ENCODE measurements at regions not wholly inside any gene's neighbourhood (a gene's known extent, or its start where the extent isn't known, plus 50 kb on each side); places are given as distances from the start of the nearest gene placed in this dataset.

DNA sequence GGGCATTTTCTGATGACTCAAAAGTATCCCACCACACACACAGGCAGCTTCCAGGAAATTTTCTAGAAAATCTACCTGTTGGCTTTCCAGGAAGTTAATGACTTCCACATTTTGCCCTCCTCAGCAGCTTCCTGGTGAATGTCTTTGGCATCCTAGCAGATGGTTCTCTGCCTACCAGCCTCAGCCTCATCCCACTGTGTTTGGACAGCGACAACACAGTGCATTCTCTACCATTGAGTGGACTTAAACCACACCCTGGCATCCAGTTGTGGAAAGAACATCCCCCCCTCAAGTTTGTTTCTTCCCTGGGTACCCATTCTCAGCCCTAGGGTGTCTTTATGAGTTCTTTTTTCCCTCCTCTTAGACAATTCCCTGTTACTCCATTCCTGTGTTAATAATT lies 50.8 kb upstream of the GADL1 start:
- DNase-seq (ENCODE audit: low read depth) = no peak

DNA sequence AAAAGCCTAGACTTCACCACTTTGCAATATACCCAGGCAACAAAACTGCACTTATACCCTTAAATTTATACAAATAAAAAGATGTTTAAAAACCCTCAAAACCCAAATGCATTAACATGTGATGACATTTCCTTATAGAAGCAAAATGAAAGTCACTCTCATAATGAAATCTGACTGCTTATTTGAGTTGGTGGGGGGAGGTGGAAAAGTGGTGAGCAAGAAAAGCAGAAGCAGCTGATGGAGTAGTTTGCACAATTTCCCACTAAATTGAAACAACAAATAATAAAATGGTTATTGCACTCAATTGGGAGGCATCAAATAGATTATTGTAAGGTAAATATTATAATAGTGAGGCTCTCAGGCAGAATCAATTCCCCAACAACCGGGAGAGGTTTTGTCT lies 54.0 kb upstream of the GADL1 start:
- no peak for DNase-seq (ENCODE audit: low read depth)

DNA sequence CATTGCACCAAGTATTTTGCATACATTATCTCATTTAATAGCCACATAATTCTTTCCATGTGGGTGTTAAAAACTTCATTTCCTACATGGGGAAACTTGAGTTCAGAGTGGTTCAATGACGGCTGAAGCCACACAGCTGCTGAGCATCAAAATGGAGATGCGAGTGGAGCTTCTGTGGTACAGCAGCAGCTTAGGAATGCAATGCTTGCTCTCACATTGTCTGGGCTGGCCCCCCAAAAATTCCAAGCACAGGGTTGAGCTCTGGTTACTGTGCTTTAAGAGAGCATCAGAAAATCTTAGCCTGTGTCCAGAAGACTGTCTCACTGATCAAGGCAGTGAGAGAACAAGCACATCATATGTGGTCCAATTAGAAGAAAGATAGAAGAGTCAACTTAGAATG lies 57.4 kb upstream of the GADL1 start:
- no peak for DNase-seq (ENCODE audit: low read depth)

DNA sequence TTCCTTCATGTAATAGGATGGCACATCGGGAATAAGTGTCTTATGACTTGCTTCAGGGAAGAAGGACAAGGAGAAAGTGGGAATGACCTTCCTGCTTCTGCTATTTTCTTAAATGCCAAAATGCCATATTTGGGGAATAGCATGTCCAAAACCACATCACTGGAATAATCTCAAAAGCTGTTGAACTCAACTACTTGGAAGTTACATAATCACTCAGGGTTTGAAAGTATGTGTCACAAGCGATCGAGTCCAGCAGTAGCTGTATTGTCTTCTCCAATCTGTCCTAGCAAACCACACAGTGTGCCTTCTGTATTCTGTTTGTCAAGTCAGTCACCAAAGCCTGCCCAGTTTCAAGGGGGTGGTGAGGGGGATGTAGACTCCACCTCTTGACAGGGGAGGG lies 58.3 kb upstream of the GADL1 start:
- DNase-seq (ENCODE audit: low read depth) = no peak

DNA sequence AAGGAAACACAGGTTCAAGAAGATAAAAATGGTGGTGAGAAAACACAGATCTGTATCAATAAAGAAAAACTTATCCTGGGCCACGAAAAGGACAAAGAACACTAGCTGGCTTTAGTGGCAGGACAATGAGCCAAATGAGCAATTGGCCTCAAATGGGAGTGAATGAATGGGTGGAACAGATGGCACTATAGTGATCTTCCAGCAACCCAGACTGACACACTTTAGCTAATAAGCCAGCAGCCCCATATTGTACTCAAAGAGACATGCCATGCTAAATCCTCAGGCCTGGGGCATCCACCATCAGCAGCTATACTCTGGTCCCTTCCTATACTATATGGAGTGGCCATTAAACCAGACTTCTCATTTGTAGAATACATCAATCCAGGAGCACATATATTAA lies 60.0 kb upstream of the GADL1 start:
- DNase-seq (ENCODE audit: low read depth) = no peak

DNA sequence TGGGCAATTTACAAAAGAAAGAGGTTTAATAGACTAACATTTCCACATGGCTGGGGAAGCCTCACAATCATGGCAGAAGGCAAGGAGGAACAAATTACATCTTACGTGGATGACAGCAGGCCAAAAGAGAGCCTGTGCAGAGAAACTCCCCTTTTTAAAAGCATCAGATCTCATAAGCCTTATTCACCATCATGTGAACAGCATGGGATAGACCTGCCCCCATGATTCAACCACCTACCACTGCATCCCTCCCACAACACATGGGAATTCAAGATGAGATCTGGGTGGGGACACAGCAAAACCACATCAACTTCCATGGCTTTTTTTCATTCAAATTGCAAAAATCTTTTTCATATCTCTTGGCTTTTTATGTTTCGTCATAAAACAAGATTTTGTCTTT lies 67.6 kb upstream of the GADL1 start:
- DNase-seq (ENCODE audit: low read depth) = no peak

DNA sequence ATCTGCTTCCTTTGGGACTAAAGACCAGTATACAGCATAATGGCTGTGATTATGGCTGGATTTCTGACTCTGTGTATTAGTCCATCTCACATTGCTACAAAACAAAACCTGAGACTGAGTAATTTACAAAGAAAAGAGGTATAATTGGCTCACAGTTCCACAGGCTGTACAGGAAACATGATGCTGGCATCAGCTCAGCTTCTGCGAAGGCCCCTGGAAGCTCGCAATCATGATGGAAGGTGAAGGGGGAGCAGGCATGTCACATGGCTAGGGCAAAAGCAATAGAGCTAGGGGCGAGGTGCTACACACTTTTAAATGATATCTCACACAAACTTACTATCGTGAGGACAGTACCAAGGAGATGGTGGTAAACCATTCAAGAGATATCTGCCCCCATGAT lies 68.0 kb upstream of the GADL1 start:
- DNase-seq (ENCODE audit: low read depth) = no peak

DNA sequence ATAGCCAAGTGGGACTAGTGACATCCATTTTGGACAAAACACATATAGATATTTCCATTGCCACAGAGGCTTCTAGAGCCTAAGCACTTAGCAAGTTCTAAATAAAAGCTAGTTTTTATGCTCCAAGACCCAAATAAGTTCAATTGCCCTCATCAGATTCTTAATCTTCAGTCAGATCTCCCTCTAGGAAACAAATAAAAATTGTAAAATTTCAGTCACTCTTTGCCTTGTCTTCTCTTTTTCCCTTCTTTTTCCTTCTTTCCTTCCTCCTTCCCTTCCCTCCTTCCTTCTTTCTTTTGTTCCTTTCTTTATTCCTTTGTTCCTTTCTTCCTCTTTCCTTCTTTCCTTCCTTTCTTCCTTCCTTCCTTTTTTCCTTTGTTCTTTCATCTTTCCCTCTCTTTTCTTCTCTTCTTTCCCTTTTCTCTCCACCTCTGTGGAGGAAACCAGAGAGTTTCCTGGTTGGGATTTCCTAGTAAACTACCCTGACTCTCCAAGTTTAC lies 68.8 kb upstream of the GADL1 start:
- no peak for DNase-seq (ENCODE audit: low read depth)

DNA sequence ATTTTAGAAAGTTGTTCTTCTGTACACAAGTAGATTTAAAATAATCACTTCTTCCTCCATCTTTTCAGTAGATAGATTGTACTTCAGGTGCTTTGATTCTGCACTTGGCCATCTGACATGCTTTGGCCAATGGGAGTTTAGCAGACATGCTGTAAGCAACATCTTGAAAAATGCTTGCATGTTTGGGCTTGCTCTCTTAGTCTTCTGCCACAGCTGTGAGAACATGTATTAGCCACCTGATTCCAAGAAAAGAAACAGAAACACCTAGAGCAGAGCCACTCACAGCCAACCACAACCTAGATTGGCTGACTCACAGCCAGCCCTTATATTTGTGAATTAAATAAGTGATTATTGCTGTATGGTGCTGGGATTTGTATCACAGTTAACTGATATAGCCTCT lies 70.2 kb upstream of the GADL1 start:
- no peak for DNase-seq (ENCODE audit: low read depth)

DNA sequence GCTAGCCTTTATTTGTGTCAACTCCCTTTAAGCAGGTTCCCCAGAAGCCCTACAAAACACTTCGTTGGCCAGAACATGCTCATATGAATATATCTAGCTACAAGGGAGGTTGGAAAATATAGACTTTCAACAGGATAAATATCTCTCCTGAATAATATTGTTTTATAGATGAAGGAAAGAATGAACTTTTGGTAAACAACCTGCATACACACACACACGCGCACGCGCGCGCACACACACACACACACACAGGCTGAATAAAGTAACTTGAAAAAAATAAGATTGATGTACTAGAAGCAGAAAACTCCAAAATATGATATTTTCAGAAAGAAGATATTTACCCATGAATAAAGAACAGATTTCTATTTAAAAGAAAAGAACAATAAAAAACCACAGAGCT lies 72.4 kb upstream of the GADL1 start:
- no peak for DNase-seq (ENCODE audit: low read depth)

DNA sequence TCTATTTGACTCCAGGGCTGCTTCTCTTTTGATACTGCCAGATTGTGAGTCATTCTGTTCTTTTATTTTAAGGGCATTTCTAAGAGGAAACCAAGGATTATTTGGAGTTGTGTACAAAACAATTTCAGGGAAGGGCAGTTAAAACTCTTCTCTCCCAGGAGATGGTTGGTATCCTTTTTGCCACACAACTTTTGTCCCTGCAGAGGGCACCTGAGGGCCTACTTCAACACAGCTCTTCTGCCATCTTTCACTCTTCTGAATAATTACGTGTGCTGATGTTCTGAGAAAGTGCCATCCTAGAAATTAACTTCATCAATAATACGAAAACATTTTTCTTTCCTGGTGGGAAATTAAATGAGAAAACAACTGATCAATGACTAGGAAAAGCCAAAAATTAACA lies 75.7 kb upstream of the GADL1 start:
- no peak for DNase-seq (ENCODE audit: low read depth)

DNA sequence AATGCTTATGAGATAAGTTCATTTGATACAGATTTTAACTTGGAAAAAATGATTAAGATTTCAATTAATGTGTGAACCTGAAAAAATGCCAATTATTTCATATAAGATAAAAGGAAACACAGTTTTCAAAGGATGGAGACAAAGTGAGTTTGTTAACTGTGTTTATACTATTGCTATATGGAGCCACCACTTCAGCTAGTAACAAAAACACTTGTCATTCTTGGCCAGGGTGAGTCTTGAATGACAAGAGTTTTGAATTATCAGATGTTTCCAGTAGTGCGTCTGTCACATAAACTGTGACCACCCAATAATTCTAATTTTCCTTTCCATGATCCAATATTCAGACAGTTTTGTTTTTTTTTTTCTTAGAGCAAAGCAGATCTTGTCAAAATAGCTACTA lies 78.0 kb upstream of the GADL1 start:
- no peak for DNase-seq (ENCODE audit: low read depth)

DNA sequence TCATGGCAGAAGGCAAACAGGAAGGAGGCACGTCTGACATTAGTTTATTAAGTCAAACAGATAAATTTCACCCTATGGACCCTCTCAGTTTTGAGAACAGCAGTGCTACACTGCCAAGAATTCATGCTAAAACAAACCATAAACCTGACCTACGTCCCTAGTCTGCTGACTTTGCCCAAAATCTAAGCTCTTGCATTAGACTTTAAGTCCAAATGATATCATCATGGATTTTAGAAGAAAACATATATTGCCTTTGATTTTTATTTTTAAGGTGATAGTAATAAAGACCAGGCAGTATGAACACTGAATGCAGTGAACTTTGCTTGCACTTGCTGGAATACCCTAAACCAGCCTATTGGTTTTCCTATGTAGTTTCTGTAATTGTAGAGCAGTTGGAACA lies 79.6 kb upstream of the GADL1 start:
- no peak for DNase-seq (ENCODE audit: low read depth)

DNA sequence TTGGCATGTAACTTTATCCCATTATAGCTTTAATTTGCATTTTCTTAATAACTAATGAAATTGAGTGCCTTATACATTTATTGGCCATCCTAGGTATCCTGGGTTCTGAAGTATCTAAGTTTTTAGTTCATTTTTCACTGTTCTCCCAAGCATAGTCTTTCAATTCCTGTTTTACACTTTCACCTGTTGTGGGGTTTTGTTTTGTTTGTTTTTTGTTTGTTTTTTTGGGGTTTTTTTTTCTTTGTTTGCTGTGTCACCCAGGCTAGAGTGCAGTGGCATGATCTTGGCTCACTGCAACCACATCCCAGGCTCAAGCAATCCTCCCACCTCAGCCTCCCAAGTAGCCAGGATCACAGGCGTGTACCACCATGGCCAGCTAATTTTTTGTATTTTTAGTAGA lies 83.1 kb upstream of the GADL1 start:
- DNase-seq (ENCODE audit: low read depth) = no peak

DNA sequence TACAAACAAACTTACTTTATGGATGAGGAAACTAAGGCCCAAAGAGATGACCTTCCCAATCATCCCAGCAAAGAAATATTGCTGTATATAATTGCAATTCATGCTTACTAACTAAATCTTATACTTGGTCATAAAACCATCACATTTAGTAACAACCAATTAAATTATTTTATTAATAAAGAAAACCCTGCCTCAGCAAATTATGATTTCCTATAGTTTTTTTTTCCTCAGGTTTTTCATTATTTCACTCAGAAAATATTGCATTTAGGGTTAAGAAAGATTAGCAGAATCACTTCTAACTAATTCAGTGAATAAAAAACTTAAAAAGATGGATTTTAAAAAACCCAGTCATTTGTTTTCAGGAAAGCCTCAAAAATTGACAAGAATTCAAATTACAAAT lies 86.5 kb upstream of the GADL1 start:
- no peak for DNase-seq (ENCODE audit: low read depth)

DNA sequence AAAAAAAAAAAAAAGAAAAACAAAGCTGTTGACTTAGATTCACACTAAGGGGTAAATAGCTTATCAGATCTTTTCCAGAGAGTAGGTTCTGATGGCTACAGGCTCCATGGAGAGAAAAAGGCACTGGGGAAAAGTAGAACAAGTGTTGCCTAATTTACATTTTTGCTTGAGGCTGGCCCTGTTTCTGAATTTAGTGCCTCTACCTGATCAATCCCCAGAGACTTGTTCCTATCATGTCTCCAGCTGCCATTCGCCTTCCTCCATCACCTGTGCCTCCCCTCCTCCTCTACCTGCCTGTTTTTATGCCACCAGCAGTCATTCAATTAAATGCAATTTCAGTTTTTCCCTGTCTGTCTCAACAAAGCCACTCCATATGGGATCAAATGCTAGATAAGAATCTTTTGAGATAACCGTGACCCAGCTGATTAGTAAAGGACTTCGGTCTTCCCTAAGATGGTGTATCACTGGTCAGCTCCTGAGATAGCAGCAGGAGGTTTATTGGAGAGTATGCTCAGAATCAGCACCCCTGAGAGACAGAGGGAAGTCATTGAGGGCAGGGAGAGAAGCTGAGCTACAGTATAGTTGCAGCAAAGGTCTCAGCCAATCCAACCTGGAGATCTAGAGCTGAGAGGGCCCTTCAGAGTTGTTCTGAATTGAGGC lies 88.1 kb upstream of the GADL1 start:
- no peak for DNase-seq (ENCODE audit: low read depth)

DNA sequence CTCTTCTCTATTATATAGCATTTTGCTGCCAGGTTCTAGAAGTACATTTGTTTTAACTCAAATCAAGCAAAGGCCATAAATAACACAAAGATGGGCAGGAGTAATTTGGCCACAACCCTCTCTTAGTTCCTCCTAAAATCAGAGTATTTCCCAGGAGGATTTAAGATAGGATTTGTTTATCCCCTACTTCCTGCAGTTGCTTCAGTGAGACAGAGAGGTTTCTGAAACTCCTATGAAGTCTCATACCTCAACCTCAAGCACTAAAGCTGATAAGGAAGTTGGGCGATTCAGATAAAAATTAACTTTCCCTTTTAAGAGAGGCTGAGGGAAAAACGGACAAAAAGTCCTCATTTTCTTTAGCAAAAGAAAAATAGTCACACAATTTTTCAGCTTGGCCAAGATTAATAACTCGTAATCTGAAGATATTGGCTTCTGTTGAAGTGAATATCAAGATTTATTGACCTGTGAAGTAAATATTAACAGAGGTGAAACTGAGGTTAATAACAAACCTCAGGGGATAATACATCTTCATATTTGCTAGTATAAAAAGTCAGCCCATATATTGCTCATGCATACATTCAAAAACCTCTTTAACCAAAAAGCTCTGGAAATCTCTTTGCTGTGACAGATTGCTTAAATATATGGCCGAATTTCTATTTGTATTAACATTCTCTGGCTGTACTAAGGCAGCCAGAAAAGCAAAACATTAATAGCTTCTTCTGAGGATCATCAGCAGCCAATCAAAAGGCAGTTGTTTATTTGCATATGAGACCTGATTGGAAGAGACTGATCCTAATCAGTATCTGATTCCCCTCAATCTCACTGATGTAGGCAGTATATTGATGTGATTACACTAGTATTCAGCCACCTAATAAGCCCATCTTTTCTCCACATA lies 90.6 kb upstream of the GADL1 start:
- DNase-seq (ENCODE audit: low read depth) = no peak

DNA sequence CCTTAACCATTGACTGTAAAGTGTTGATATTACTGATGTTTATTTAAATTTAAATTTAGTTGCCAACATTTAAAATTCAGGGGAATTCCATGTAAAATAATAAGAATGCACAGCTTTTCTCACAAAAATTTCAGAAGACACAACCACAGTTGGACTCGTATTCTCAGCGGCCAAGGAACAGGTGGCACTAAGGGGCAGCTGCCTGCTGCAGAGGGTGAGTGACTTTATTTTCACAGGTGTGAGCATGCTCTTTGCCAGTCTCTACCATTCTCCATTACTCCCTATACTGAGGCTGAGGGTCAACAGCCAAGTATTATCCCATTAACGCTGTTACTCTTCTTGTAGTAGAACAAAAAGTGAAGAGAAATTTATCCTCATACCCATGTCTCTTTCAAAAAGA lies 92.1 kb upstream of the GADL1 start:
- no peak for DNase-seq (ENCODE audit: low read depth)

DNA sequence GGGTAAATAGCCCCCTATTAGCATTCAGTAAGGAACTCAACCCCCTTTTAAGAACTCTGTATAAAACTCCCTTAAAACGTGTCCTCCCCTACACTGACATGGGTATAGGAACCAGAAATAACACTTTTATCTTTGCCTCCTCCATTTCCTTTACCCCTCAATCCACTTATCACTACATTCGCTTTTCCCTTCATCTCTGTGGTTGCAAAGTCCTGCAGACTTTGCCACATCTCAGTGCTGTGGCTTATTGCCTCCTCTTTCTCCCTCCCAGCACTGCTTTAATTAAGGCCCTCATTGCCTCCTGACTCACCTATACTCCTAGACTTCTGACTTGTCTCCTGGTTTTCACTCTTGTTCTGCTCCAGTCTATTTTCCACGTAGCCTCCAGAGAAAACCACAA lies 94.3 kb upstream of the GADL1 start:
- DNase-seq (ENCODE audit: low read depth) = no peak

DNA sequence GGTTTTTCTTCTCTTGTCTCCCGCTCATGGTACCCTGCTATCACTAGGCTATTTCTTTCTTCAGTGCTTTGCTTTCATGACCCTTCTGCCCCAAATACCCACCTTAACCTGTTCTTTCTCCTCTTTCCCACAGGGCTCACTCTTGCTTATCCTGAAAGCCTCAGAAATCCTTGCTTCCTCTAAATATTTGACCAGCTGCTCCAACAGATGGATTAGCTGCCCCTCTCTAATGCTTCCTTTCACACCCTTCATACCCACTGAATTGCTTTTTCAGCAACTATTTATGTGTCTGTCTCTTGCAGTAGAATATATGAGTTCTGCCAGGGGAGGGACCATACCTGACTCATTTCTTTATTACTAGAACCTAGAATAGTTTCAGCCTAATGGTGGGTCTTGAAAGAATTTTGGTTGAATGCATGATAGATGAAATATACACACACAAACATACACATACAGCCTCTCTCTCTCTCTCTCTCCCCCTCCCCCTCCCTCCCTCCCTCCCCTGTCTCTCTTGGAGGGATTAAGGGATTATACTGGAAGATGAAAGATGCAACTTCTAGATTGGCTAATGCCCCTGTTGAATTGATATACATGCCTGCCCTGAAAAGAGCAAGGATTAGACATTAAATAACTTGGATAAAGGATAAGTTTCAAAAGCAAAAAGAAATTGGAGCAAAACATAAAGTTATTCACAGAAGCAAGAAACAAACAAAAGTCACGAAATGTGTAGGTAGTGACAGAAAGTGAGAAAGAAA lies 95.0 kb upstream of the GADL1 start:
- no peak for DNase-seq (ENCODE audit: low read depth)

DNA sequence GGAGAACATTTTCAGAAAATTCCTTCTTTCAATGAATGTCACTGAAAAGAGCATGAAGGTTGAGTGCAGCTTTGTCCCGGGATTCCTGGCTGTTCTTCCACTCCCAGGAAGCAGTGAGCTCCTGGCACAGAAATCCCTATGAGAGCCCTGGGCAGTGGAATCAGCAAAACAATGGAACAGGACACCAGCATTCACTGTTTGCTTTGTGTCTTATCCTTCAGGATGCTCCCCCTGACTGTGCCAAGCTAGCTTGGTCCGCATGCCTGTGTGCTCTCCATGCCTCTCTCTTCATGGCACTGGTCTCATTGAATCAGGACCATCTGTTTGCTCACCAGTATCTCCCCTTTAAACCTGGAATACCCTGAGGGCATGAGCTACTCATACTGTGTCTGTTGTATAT lies 102.0 kb upstream of the GADL1 start:
- no peak for DNase-seq (ENCODE audit: low read depth)

DNA sequence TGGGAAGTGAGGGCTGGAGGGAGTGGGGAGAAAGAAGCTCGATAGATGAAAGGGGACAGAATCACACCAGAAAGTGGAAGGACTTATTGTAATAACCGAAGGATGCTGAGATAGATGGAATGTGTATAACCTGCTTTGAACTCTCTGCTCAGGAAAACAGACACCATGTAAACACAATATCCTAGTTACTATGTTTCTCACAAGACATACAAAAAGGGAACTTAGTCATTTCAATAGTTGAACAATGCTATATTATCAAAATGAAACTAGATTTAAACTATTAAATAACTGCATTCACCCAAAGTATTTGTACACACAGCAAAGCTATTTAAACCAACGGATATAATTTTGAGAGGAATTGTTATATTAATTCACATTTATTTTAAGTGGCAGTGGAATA lies 108.3 kb upstream of the GADL1 start:
- DNase-seq (ENCODE audit: low read depth) = no peak

Data from non-pigmented ciliary epithelial cell (primary cell).